ENCODE measurements at regions not wholly inside any gene's neighbourhood (a gene's known extent, or its start where the extent isn't known, plus 50 kb on each side); places are given as distances from the start of the nearest gene placed in this dataset.

- Mint-ChIP-seq H3K36me3 (ENCODE audit: low read depth, unreplicated experiment) (no peaks in the 10 kb centered on the region), H3K4me3 (ENCODE audit: unreplicated experiment) (no peak overlapping the region), H3K27me3 (ENCODE audit: low read depth, unreplicated experiment) (no peaks in the 10 kb centered on the region), H3K9me3 (ENCODE audit: unreplicated experiment) (no peaks in the 10 kb centered on the region), H3K4me1 (ENCODE audit: low read depth, unreplicated experiment) (no peaks in the 10 kb centered on the region), H3K27ac (ENCODE audit: unreplicated experiment) (no peak overlapping the region)
- no peaks in the 10 kb centered on the region for H3K36me3 ChIP-seq (ENCODE audit: insufficient read depth, low read length)
- H4K20me1 ChIP-seq (ENCODE audit: insufficient read depth, low read length) = no peaks in the 10 kb centered on the region
- no peaks in the 10 kb centered on the region for H3K9me3 ChIP-seq (ENCODE audit: insufficient read depth, low read depth, low read length)
- no peak overlapping the region for H2AFZ ChIP-seq (ENCODE audit: low read depth, low read length)
- H3K27ac ChIP-seq (ENCODE audit: low read depth, low read length) = no peak overlapping the region
- no peak overlapping the region for H3K4me3 ChIP-seq (ENCODE audit: insufficient read depth, low read depth, low read length)
- no peak overlapping the region for H3K4me2 ChIP-seq (ENCODE audit: low read length)
- H3K9ac ChIP-seq (ENCODE audit: low read length) = no peak overlapping the region
- H3K79me2 ChIP-seq (ENCODE audit: insufficient read depth, low read length) = no peaks in the 10 kb centered on the region
- TF ChIP-seq CTCF (IDR thresholded peaks at IDR 0.05; ENCODE audit: insufficient read depth, low read depth, low read length) (no peak), EZH2 (IDR thresholded peaks at IDR 0.05; ENCODE audit: insufficient read depth, low read length) (no peak)
- no peaks in the 10 kb centered on the region for H3K27me3 ChIP-seq (ENCODE audit: insufficient read depth, low read length)
- FAIRE-seq = no peak
- no peaks in the 10 kb centered on the region for H3K4me1 ChIP-seq (ENCODE audit: insufficient read depth, low read length)
- DNase-seq (ENCODE audit: low read depth) = no peak
Observed at GRCh38 chr3:162998205-162998604, 1501.6 kb downstream of the OTOL1 start.

GRCh38 chr3:163011596-163011995, 1515.0 kb downstream of the OTOL1 start:
- Histone ChIP-seq H3K36me3 (ENCODE audit: insufficient read depth, low read length) (no peaks in the 10 kb centered on the region), H3K4me3 (ENCODE audit: insufficient read depth, low read depth, low read length) (no peak overlapping the region), H3K79me2 (ENCODE audit: insufficient read depth, low read length) (no peaks in the 10 kb centered on the region), H3K9me3 (ENCODE audit: insufficient read depth, low read depth, low read length) (no peaks in the 10 kb centered on the region), H3K27ac (ENCODE audit: low read depth, low read length) (no peak overlapping the region), H3K27me3 (ENCODE audit: insufficient read depth, low read length) (no peaks in the 10 kb centered on the region), H3K9ac (ENCODE audit: low read length) (no peak overlapping the region), H2AFZ (ENCODE audit: low read depth, low read length) (no peak overlapping the region), H4K20me1 (ENCODE audit: insufficient read depth, low read length) (no peaks in the 10 kb centered on the region), H3K4me1 (ENCODE audit: insufficient read depth, low read length) (no peaks in the 10 kb centered on the region), H3K4me2 (ENCODE audit: low read length) (no peak overlapping the region)
- Mint-ChIP-seq H3K27me3 (ENCODE audit: low read depth, unreplicated experiment) (no peaks in the 10 kb centered on the region), H3K27ac (ENCODE audit: unreplicated experiment) (no peak overlapping the region), H3K36me3 (ENCODE audit: low read depth, unreplicated experiment) (no peaks in the 10 kb centered on the region), H3K9me3 (ENCODE audit: unreplicated experiment) (no peaks in the 10 kb centered on the region), H3K4me1 (ENCODE audit: low read depth, unreplicated experiment) (no peaks in the 10 kb centered on the region), H3K4me3 (ENCODE audit: unreplicated experiment) (no peak overlapping the region)
- TF ChIP-seq CTCF (IDR thresholded peaks at IDR 0.05; ENCODE audit: insufficient read depth, low read depth, low read length) = no peak
- DNase-seq (ENCODE audit: low read depth) (no peak), FAIRE-seq (no peak)

- H3K36me3 ChIP-seq (ENCODE audit: insufficient read depth, low read length) = no peaks in the 10 kb centered on the region
- FAIRE-seq = no peak
- no peak overlapping the region for H3K27ac ChIP-seq (ENCODE audit: low read depth, low read length)
- H2AFZ ChIP-seq (ENCODE audit: low read depth, low read length) = no peak overlapping the region
- no peaks in the 10 kb centered on the region for H3K9me3 ChIP-seq (ENCODE audit: insufficient read depth, low read depth, low read length)
- no peaks in the 10 kb centered on the region for H3K4me1 Mint-ChIP-seq (ENCODE audit: low read depth, unreplicated experiment)
- H3K4me3 ChIP-seq (ENCODE audit: insufficient read depth, low read depth, low read length) = no peak overlapping the region
- H3K9ac ChIP-seq (ENCODE audit: low read length) = no peak overlapping the region
- no peaks in the 10 kb centered on the region for H4K20me1 ChIP-seq (ENCODE audit: insufficient read depth, low read length)
- H3K4me2 ChIP-seq (ENCODE audit: low read length) = no peak overlapping the region
- no peak overlapping the region for H3K4me3 Mint-ChIP-seq (ENCODE audit: unreplicated experiment)
- DNase-seq (ENCODE audit: low read depth) = no peak
- H3K4me1 ChIP-seq (ENCODE audit: insufficient read depth, low read length) = no peaks in the 10 kb centered on the region
- no peaks in the 10 kb centered on the region for H3K79me2 ChIP-seq (ENCODE audit: insufficient read depth, low read length)
- H3K27me3 ChIP-seq (ENCODE audit: insufficient read depth, low read length) = no peaks in the 10 kb centered on the region
- TF ChIP-seq EZH2 (IDR thresholded peaks at IDR 0.05; ENCODE audit: insufficient read depth, low read length) = no peak
- TF ChIP-seq CTCF (IDR thresholded peaks at IDR 0.05; ENCODE audit: insufficient read depth, low read depth, low read length) = no peak
- peaks cover 4% of the 10 kb centered on the region for H3K9me3 Mint-ChIP-seq (ENCODE audit: unreplicated experiment)
- no peaks in the 10 kb centered on the region for H3K27me3 Mint-ChIP-seq (ENCODE audit: low read depth, unreplicated experiment)
- no peaks in the 10 kb centered on the region for H3K36me3 Mint-ChIP-seq (ENCODE audit: low read depth, unreplicated experiment)
- H3K27ac Mint-ChIP-seq (ENCODE audit: unreplicated experiment) = no peak overlapping the region
Observed at GRCh38 chr3:163016251-163016650, 1519.6 kb downstream of the OTOL1 start.
